CD4-positive, alpha-beta T cell treated with Interleukin-6 for 4 hours (primary cell): ENCODE measurements at regions not wholly inside any gene's neighbourhood (a gene's known extent, or its start where the extent isn't known, plus 50 kb on each side); places are given as distances from the start of the nearest gene placed in this dataset.

ENCODE experiments used
- DNase-seq: peaks from one replicate; pipeline ENCODE4 v3.0.0-alpha.2; 2020; ENCODE audit warnings: mixed read lengths

DNA sequence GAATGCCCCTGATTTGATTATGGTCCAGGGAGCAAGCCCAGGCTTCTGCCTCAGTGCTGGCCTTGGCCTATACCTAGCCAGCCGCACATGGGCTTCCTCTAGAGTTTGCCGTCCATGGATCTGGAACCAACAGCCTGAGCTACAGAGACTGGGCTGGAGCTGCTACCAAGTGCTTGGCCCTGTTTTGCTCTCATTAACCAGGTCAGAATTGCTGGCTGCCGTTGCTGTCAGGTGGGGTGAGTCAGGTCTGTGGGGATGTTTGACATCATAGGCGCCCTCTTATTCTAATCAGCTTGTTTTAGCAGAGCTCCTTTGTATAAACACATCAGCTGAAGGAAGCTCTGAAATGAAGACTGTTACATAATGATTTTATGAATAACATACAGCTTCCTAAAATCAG is 83.1 kb upstream of the PHACTR2 start:
- peak; percentile 23 for DNase-seq

GRCh38 chr6:143592335-143592734 is 80.8 kb upstream of the FUCA2 start:
- DNase-seq: no peak

DNA sequence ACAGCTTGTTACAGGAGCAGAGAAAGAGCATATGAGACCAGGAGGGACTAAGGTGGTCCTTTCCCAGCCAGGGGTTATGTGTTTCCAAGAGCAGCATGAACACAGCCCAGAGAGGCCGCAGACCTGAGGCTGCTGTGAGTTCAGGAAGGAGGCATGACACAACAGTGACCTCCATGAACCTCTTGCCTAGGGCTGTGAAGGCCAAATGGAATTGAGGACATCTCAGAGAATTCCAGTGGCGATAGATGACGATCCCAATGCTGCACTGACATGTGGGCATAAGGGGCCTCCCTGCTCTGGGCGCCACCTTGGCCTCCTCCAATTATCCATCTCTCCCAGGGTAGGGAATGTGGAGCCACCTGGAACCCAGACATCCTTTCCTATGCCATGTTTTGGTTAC is 79.9 kb upstream of the FUCA2 start:
- no peak for DNase-seq

DNA sequence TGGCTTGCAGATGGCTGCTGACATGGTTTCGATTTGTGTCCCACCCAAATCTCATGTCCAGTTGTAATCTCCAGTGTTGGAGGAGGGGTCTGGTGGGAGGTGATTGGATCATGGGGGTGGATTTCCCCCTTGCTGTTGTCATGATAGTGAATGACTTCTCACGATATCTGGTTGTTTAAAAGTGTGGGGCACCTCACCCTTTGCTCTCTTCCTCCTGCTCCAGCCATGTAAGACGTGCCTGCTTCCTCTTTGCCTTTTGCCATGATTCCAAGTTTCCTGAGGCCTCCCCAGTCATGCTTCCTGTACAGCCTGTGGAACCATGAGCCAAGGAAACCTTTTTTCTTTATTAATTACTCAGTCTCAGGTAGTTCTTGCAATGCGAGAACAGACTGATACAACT is 77.6 kb upstream of the FUCA2 start:
- no peak for DNase-seq

DNA sequence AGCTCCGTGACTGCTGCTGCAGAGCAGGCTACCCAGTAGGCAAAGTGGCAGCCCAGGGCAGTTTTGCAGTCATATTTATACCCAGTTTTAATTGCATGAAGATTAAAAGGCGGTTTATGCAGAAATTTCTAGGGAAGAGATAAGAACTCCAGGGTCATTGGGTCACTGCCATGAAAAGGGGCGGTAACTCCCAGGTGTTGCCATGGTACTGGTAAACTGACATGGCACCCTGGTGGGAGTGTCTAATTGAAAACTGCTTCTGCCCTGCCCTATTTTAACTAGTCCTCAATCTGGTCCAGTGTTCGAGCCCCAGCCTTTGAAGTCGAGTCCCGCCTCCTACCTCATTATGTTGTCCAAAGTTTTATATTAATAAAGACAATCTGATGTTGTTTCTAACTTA is 75.0 kb upstream of the FUCA2 start:
- no peak for DNase-seq

DNA sequence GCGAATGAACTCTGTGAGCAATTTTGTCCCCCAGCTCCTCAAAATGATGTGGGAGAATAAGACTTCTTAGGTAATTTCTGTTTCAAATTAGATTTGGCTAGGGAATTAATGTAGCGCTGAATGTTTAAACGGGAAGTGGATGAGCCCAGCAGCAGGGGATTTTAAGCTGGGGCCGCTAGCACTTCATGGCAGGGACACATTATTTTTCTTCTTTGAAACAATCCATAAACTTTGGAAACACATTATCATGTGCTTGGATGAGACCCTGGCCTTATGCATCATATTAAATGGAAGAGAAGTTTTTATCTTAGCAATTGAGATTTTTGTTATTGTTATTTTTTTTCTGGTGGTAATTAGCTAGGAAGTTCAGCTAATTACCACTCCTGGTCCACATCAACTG is 74.2 kb upstream of the FUCA2 start:
- no peak for DNase-seq

DNA sequence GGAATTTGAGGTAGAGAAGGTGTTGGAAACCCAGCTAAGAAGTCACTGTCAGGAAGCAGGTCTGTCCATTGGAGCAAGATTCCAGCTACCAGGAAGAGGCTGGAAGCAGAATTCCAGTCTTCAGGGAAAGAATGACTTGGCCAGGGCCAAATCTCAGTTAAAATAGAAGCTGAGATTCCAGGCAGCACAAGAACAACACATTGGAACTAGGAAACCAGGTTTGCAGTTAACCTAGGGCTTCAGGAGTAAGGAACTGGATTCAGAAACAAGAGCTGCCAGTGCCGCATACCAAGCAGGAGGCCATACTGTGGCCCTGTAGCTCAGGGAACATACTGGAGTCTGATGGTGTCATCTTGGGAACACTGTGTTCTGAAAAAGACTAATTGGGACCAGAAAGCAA is 73.7 kb upstream of the FUCA2 start:
- no peak for DNase-seq

DNA sequence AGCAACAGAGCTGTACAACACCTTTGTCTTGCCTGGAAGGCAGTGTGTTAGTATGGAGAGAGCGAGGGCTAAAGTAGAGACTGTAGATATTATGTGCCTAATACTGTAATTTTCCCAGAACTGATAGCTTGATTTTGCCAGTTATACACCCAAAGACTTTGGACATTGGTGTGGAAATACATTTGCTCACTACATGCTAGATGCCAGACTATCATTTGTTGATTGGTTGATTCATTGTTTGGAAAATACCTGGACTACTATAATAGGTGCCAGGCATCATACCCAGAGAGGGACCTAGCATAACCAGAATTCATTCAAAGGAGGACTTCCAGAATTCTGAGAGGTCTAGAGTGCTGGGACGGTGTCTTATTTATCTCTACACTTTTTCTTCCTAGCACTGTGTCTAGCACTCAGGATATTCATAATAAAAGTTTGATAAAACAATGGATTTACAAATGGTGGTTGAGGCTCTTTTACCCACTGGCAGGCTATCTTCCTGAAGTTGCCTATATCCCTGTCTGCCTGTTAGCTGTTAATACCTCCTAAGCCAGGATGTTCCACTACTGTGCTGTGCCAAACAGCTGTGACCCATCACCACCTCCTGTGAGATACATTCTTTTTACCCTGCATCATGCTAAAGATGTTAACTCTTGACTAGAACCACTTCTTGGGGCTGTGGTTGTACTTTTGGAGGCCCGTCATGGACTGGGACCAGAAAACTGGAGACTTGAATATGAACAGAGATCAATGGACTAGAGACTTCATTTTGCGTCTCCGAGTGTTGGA is 72.2 kb upstream of the FUCA2 start:
- DNase-seq: no peak

GRCh38 chr6:143581835-143582480 is 70.4 kb upstream of the FUCA2 start:
- no peak for DNase-seq

GRCh38 chr6:143579703-143580102 is 68.2 kb upstream of the FUCA2 start:
- DNase-seq: no peak

GRCh38 chr6:143578054-143578453 is 66.5 kb upstream of the FUCA2 start:
- no peak for DNase-seq

GRCh38 chr6:143575901-143576426 is 64.4 kb upstream of the FUCA2 start:
- no peak for DNase-seq

DNA sequence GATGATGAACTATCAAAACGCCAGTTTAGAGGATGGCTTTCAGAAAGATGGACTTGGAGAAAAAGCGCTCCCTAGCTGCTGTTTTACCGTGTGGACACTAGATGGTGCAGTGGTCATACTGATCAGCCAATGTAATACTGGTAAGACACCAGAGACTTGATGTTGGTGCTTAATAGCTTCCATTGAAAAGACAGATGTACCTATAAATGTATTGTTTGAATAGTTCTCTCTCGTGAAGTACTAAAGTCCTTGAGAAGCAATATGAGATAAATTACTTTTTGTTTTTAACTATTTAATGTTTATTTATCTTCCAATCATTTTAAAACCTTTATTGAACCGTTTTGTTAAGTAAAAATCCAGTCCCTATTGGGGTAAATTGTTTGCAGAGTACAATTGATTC is 63.9 kb upstream of the FUCA2 start:
- DNase-seq: peak; percentile 56

GRCh38 chr6:143570147-143570853 is 58.8 kb upstream of the FUCA2 start:
- no peak for DNase-seq

- DNase-seq: no peak
Measured at GRCh38 chr6:143569040-143569439, 57.5 kb upstream of the FUCA2 start.

DNA sequence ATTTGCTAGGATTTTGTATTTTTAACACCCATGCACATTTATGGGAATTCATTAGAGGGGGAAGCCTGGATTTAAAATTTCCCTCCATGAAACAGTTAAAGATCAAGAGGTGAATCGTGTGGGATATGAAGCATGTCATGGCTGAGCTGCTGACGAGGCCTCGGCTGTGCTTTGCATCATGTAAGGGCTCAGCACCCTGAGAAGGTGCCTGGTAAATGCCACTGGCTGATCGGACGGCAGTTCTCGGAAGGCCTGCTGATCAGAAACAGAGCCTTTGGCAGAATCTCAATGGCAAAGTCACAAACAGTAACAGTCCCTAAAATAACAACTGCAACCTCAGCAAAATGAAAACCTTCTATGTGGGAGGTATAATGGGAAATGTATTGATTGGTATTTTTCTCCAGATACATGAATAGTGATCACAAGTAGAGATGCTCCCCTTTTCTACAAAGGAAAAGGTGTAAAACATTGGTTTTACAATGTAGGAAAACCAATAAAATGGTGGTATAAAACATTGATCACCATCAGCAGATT is 53.0 kb upstream of the FUCA2 start:
- DNase-seq: no peak

DNA sequence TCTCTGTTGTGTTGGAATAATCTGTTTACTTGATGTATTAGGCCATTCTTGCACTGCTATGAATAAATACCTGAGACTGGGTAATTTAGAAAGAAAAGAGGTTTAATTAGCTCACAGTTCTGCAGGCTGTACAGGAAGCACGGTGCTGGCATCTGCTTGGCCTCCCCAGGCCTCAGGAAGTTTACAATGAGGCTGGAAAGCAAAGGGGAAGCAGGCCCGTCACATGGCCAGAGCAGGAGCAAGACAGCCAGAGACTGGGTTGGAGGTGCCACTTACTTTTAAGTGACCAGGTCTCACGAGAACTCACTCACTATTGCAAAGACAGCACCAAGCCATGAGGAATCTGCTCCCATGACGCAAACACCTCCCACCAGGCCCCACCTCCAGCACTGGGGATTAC is 50.6 kb upstream of the FUCA2 start:
- DNase-seq: no peak
